ENCODE measurements at regions not wholly inside any gene's neighbourhood (a gene's known extent, or its start where the extent isn't known, plus 50 kb on each side); places are given as distances from the start of the nearest gene placed in this dataset.

GRCh38 chr2:47241715-47242114, 65.4 kb upstream of the CALM2 start:
- WGBS, 2 donors: 91 to 92% methylated on average over 6 of the region's 6 CpGs
- TF ChIP-seq CTCF (IDR thresholded peaks at IDR 0.05) (no peak), POLR2A (IDR thresholded peaks at IDR 0.05) (no peak)
- no peak for DNase-seq (ENCODE audit: low spot score in 2 of 2)
- intact Hi-C loops (cut with DNase I; ENCODE audit: low total_unique reads): no loop called here
- H3K4me3 ChIP-seq (ENCODE audit: low read depth, poor library complexity, severe bottlenecking): no peak overlapping the region

GRCh38 chr2:47239119-47239969, 63.0 kb upstream of the CALM2 start:
- intact Hi-C loops (cut with DNase I; ENCODE audit: low total_unique reads): no loop called here
- 79 to 82% methylated on average over 8 of the region's 8 CpGs for WGBS, 2 donors
- H3K4me3 ChIP-seq (ENCODE audit: low read depth, poor library complexity, severe bottlenecking): no peak overlapping the region
- TF ChIP-seq CTCF (IDR thresholded peaks at IDR 0.05) (no peak), POLR2A (IDR thresholded peaks at IDR 0.05) (no peak)
- DNase-seq (ENCODE audit: low spot score in 2 of 2): no peak

GRCh38 chr2:47238638-47239037, 62.3 kb upstream of the CALM2 start:
- DNase-seq (ENCODE audit: low spot score in 2 of 2): no peak
- WGBS, 2 donors: 85 to 86% methylated on average over 1 of the region's 1 CpG
- TF ChIP-seq POLR2A (IDR thresholded peaks at IDR 0.05): no peak
- H3K4me3 ChIP-seq (ENCODE audit: low read depth, poor library complexity, severe bottlenecking): no peak overlapping the region
- intact Hi-C loops (cut with DNase I; ENCODE audit: low total_unique reads): no loop called here

GRCh38 chr2:47237375-47238334, 61.3 kb upstream of the CALM2 start:
- no peak for TF ChIP-seq CTCF (IDR thresholded peaks at IDR 0.05)
- TF ChIP-seq POLR2A (IDR thresholded peaks at IDR 0.05): no peak
- intact Hi-C loops (cut with DNase I; ENCODE audit: low total_unique reads): no loop called here
- no peak for DNase-seq (ENCODE audit: low spot score in 2 of 2)
- WGBS, 2 donors: 58 to 74% methylated on average over 12 of the region's 12 CpGs
- no peak overlapping the region for H3K4me3 ChIP-seq (ENCODE audit: low read depth, poor library complexity, severe bottlenecking)

GRCh38 chr2:47236503-47237215, 60.3 kb upstream of the CALM2 start:
- DNase-seq (ENCODE audit: low spot score in 2 of 2): no peak
- H3K4me3 ChIP-seq (ENCODE audit: low read depth, poor library complexity, severe bottlenecking): no peak overlapping the region
- intact Hi-C loops (cut with DNase I; ENCODE audit: low total_unique reads): no loop called here
- no peak for TF ChIP-seq CTCF (IDR thresholded peaks at IDR 0.05)
- no peak for TF ChIP-seq POLR2A (IDR thresholded peaks at IDR 0.05)
- 61 to 84% methylated on average over 2 of the region's 2 CpGs for WGBS, 2 donors
